HCT116 (cell line): ENCODE measurements at regions not wholly inside any gene's neighbourhood (a gene's known extent, or its start where the extent isn't known, plus 50 kb on each side); places are given as distances from the start of the nearest gene placed in this dataset.

ENCODE experiments used
- ATAC-seq: fragments of 200-7000 bp; cut with Tn5 transposase; 2 replicates; pipeline ENCODE4 v1.9.1; 2020; ENCODE audit warnings: mild to moderate bottlenecking, moderate library complexity
- BruUV-seq: library from RNA; stranded (reverse); fragments of 400-500 nt; replicated peaks from 2 replicates; lab custom pipeline; 2021; lab: Mats Ljungman, UMichigan
- CTCF ChIA-PET: fragments of 300-600 bp; sonication (Branson Sonifier 250); formaldehyde crosslinking; loops from one replicate; lab custom pipeline; 2021; ENCODE audit warnings: antibody characterized with exemption; lab: Charles Lee
- POLR2A ChIA-PET: fragments of 300-600, 350-600 bp; sonication (Branson Sonifier 250); formaldehyde crosslinking; loops from one replicate; lab custom pipeline; 2021; ENCODE audit warnings: antibody characterized with exemption; lab: Charles Lee
- RAD21 ChIA-PET, 2 experiments: fragments of 300-600 bp; sonication (Branson Sonifier 250); formaldehyde crosslinking; loops; one replicate each; lab custom pipeline; 2023; ENCODE audit warnings: low total read pairs in 2 of 2; ENCODE audit not compliant: uncharacterized antibody in 2 of 2, unreplicated experiment in 2 of 2, low non-redundant PET in 1 of 2; lab: Charles Lee
- DNase-seq: peaks from one replicate; pipeline ENCODE4 v3.0.0-alpha.2; 2010; ENCODE audit warnings: low read depth, low spot score
- H2AFZ ChIP-seq: fragments of 200-600 bp; shearing (Covaris generic), sonication (generic); 2 replicates; pipeline ENCODE4 v1.6.1; 2017; ENCODE audit warnings: low read depth, mixed run types, mixed read lengths, antibody characterized with exemption, low read length; ENCODE audit not compliant: poor library complexity, severe bottlenecking
- H3K27ac ChIP-seq: 2 replicates; pipeline ENCODE4 v1.5.1; 2012; ENCODE audit warnings: low read depth, low read length
- H3K27me3 ChIP-seq: fragments of 200-600 bp; sonication (generic); 2 replicates; pipeline ENCODE4 v1.6.1; 2016; ENCODE audit warnings: mixed run types, low read length, mixed read lengths; ENCODE audit not compliant: insufficient read depth
- H3K36me3 ChIP-seq, 2 experiments: fragments of 200-500 bp in 1 of 2; fragments of 200-600 bp in 1 of 2; sonication (Bioruptor generic) in 1 of 2; sonication (generic) in 1 of 2; 2 replicates each; pipeline versions ENCODE4 v1.5.1 to v1.6.1; 2014 to 2016; ENCODE audit warnings: low read length in 2 of 2, inconsistent platforms in 1 of 2, mixed read lengths in 1 of 2, mixed run types in 1 of 2; ENCODE audit not compliant: insufficient read depth in 2 of 2, control insufficient read depth in 1 of 2
- H3K4me1 ChIP-seq, 2 experiments: fragments of 200-600 bp in 1 of 2; sonication (generic) in 1 of 2; 2 replicates each; pipeline versions ENCODE4 v1.5.1 to v1.6.1; 2012 to 2017; ENCODE audit warnings: low read length in 2 of 2, inconsistent platforms in 1 of 2, mild to moderate bottlenecking in 1 of 2, mixed read lengths in 1 of 2, mixed run types in 1 of 2, moderate library complexity in 1 of 2; ENCODE audit not compliant: insufficient read depth in 2 of 2, control insufficient read depth in 1 of 2
- H3K4me2 ChIP-seq: fragments of 200-600 bp; sonication (generic); 2 replicates; pipeline ENCODE4 v1.6.1; 2017; ENCODE audit warnings: mixed run types, low read length, mixed read lengths
- H3K4me3 ChIP-seq, 2 experiments: fragments of 200-600 bp in 1 of 2; sonication (generic) in 1 of 2; replicated peaks in 1 of 2; 2 replicates each; pipeline ENCODE4 v1.5.1; 2011 to 2016; ENCODE audit warnings: low read length in 2 of 2, control low read depth in 1 of 2, low read depth in 1 of 2, mild to moderate bottlenecking in 1 of 2, mixed read lengths in 1 of 2, mixed run types in 1 of 2
- H3K79me2 ChIP-seq: fragments of 200-600 bp; sonication (generic); 2 replicates; pipeline ENCODE4 v1.6.1; 2017; ENCODE audit warnings: mild to moderate bottlenecking, mixed run types, low read length, moderate library complexity, mixed read lengths; ENCODE audit not compliant: insufficient read depth
- H3K9ac ChIP-seq: fragments of 200-600 bp; sonication (generic); 2 replicates; pipeline ENCODE4 v1.6.1; 2016; ENCODE audit warnings: low read length, mixed read lengths
- H3K9me2 ChIP-seq: fragments of 200-600 bp; sonication (generic), shearing (Covaris generic); 2 replicates; pipeline ENCODE4 v1.6.1; 2017; ENCODE audit warnings: mixed run types, mild to moderate bottlenecking, moderate library complexity; ENCODE audit not compliant: insufficient read depth
- H3K9me3 ChIP-seq, 2 experiments: fragments of 200-500 bp in 1 of 2; fragments of 200-600 bp in 1 of 2; sonication (Bioruptor generic) in 1 of 2; sonication (generic) in 1 of 2; 2 replicates each; pipeline ENCODE4 v1.6.1; 2014 to 2017; ENCODE audit warnings: low read length in 2 of 2, mixed read lengths in 2 of 2, inconsistent platforms in 1 of 2, low read depth in 1 of 2, mild to moderate bottlenecking in 1 of 2, mixed run types in 1 of 2, moderate library complexity in 1 of 2; ENCODE audit not compliant: control insufficient read depth in 1 of 2, insufficient read depth in 1 of 2
- H4K20me1 ChIP-seq: fragments of 200-600 bp; sonication (generic), shearing (Covaris generic); 2 replicates; pipeline ENCODE4 v1.6.1; 2017; ENCODE audit warnings: mixed run types, mild to moderate bottlenecking, moderate library complexity; ENCODE audit not compliant: insufficient read depth
- CTCF ChIP-seq, 3 experiments: fragments of 200-600 bp in 1 of 3; sonication (generic) in 1 of 3; IDR thresholded peaks in 2 of 3; conservative IDR thresholded peaks in 1 of 3; 2 replicates each; pipeline ENCODE4 v1.5.1; 2012 to 2017; ENCODE audit warnings: low read depth in 2 of 3, low read length in 2 of 3, antibody characterized with exemption in 1 of 3, borderline replicate concordance in 1 of 3, control low read depth in 1 of 3, mild to moderate bottlenecking in 1 of 3, mixed read lengths in 1 of 3, mixed run types in 1 of 3, moderate library complexity in 1 of 3; ENCODE audit not compliant: insufficient read depth in 1 of 3
- EZH2 ChIP-seq: fragments of 200-600 bp; sonication (generic); IDR thresholded peaks from 2 replicates; pipeline ENCODE4 v1.6.1; 2017; ENCODE audit warnings: antibody characterized with exemption, mixed run types
- JUND ChIP-seq: IDR thresholded peaks from 2 replicates; pipeline ENCODE4 v1.6.1; 2012
- POLR2AphosphoS5 ChIP-seq: IDR thresholded peaks from 2 replicates; pipeline ENCODE4 v1.6.1; 2011; ENCODE audit warnings: mild to moderate bottlenecking, low read depth, low read length, moderate library complexity
- SRF ChIP-seq: IDR thresholded peaks from 2 replicates; pipeline ENCODE4 v1.6.1; 2012; ENCODE audit warnings: low read depth
- TCF7L2 ChIP-seq: IDR thresholded peaks from 2 replicates; pipeline ENCODE4 v1.7.0; 2011; ENCODE audit warnings: borderline replicate concordance, inconsistent platforms; ENCODE audit not compliant: insufficient read depth, insufficient read length; ENCODE audit errors: extremely low read depth
- ZNF274 ChIP-seq: fragments of 200-500 bp; sonication (Bioruptor generic); IDR thresholded peaks from 2 replicates; pipeline ENCODE4 v1.6.1; 2014; ENCODE audit warnings: mild to moderate bottlenecking, low read depth, low read length, inconsistent platforms
- intact Hi-C: fragments of 100-400 bp; cut with micrococcal nuclease; formaldehyde crosslinking; loops from 2 replicates; pipeline ENCODE4 v1.10.0; 2022

GRCh38 chr10:81303656-81304055 is 571.3 kb upstream of the NRG3 start:
- no peak overlapping the region for H2AFZ ChIP-seq
- TF ChIP-seq SRF (no peak), JUND (no peak), CTCF (IDR thresholded peaks at IDR 0.05 in 2 of 3, conservative IDR thresholded peaks at IDR 0.05 in 1 of 3; ENCODE audit: borderline replicate concordance in 1 of 3, insufficient read depth in 1 of 3, low read depth in 2 of 3, low read length in 2 of 3) (no peak), ZNF274 (no peak)
- H3K4me1 ChIP-seq = no peaks in the 10 kb centered on the region
- ChIA-PET POLR2A (no interaction called here), CTCF (no interaction called here), RAD21 (no interaction called here)
- H3K9me2 ChIP-seq = no peaks in the 10 kb centered on the region
- ATAC-seq = no peak
- no peak for DNase-seq
- H3K79me2 ChIP-seq = no peaks in the 10 kb centered on the region
- intact Hi-C loops = no loop called here
- H3K36me3 ChIP-seq = no peaks in the 10 kb centered on the region
- no TSS peak for BruUV-seq
- H3K9me3 ChIP-seq = peaks cover 0 to 10% of the 10 kb centered on the region in 2 experiments; a peak in 2 of 4 replicates
- no peak overlapping the region for H3K9ac ChIP-seq
- H3K27me3 ChIP-seq = no peaks in the 10 kb centered on the region
- no peak overlapping the region for H3K27ac ChIP-seq
- no peak overlapping the region for H3K4me2 ChIP-seq
- no peaks in the 10 kb centered on the region; the same call in 1 of the 2 replicates for H4K20me1 ChIP-seq
- H3K4me3 ChIP-seq = no peak overlapping the region

- Histone ChIP-seq H3K9me2 (no peaks in the 10 kb centered on the region), H3K9me3 (peaks cover 0 to 7% of the 10 kb centered on the region in 2 experiments; a peak in 2 of 4 replicates), H3K27me3 (no peaks in the 10 kb centered on the region), H3K4me3 (no peak overlapping the region), H3K4me1 (no peaks in the 10 kb centered on the region), H3K4me2 (no peak overlapping the region), H3K27ac (no peak overlapping the region), H4K20me1 (no peaks in the 10 kb centered on the region; the same call in 1 of the 2 replicates), H3K9ac (no peak overlapping the region), H3K79me2 (no peaks in the 10 kb centered on the region), H2AFZ (no peak overlapping the region), H3K36me3 (no peaks in the 10 kb centered on the region)
- DNase-seq = no peak
- ATAC-seq = no peak
- no peak for TF ChIP-seq EZH2
- TF ChIP-seq TCF7L2 = no peak
- no peak for TF ChIP-seq POLR2AphosphoS5
- ChIA-PET RAD21 (no interaction called here), CTCF (no interaction called here), POLR2A (no interaction called here)
- no TSS peak for BruUV-seq
- intact Hi-C loops = no loop called here
These were observed 567.8 kb upstream of the NRG3 start for GRCh38 chr10:81306971-81307782.
